Epithelial cell of esophagus (primary cell): ENCODE measurements at regions not wholly inside any gene's neighbourhood (a gene's known extent, or its start where the extent isn't known, plus 50 kb on each side); places are given as distances from the start of the nearest gene placed in this dataset.

Experiments used
- DNase-seq: peaks from one replicate; pipeline ENCODE4 v3.0.0; 2010; ENCODE audit warnings: low read depth
- H3K4me3 ChIP-seq: 2 replicates; pipeline ENCODE4 v1.5.1; 2011; ENCODE audit warnings: mild to moderate bottlenecking, low read length, control low read depth
- TF ChIP-seq, protein P1 (sequence below): IDR thresholded peaks from 2 replicates; pipeline ENCODE4 v1.5.1; 2011; ENCODE audit warnings: low read depth, mild to moderate bottlenecking, low read length, control low read depth, inconsistent platforms; ENCODE audit not compliant: insufficient read depth; ENCODE audit errors: missing control alignments

DNA sequence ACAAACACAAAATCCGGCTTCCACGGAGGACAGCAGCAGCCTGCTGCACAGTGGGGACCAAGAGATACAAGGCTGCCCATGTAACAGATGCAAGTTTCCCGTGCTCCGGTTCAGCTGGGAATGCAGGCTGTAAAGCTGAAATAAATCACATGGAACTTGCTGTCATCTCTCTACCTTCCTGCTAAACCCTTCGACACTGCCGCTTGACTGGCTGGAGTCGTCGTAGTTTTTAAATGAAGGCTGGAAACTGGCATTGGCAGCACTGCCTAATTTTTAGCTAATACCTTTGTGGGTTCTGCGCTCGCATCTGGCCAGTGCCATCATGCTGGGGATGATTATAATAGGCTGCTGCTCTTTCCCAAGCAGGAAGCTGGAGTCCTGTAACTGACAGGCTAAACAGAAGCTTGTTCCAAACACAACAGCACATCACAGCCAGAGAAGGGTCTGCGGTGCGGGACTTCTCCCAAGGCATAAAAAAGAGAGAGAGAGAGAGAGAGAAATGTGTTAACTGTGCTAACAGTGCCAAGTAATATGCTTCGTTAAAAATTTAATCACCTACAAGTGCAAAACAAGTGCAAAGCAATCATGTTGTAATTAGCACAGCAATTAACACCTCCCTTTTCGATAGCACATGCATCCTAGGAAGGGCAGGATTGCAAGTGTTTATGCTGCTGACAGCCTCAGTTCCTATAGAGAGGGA, 146.1 kb downstream of the TFAP2A start:
- no peak for DNase-seq
- no peak overlapping the region for H3K4me3 ChIP-seq
- TF ChIP-seq, protein P1, sequence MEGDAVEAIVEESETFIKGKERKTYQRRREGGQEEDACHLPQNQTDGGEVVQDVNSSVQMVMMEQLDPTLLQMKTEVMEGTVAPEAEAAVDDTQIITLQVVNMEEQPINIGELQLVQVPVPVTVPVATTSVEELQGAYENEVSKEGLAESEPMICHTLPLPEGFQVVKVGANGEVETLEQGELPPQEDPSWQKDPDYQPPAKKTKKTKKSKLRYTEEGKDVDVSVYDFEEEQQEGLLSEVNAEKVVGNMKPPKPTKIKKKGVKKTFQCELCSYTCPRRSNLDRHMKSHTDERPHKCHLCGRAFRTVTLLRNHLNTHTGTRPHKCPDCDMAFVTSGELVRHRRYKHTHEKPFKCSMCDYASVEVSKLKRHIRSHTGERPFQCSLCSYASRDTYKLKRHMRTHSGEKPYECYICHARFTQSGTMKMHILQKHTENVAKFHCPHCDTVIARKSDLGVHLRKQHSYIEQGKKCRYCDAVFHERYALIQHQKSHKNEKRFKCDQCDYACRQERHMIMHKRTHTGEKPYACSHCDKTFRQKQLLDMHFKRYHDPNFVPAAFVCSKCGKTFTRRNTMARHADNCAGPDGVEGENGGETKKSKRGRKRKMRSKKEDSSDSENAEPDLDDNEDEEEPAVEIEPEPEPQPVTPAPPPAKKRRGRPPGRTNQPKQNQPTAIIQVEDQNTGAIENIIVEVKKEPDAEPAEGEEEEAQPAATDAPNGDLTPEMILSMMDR = no peak

DNA sequence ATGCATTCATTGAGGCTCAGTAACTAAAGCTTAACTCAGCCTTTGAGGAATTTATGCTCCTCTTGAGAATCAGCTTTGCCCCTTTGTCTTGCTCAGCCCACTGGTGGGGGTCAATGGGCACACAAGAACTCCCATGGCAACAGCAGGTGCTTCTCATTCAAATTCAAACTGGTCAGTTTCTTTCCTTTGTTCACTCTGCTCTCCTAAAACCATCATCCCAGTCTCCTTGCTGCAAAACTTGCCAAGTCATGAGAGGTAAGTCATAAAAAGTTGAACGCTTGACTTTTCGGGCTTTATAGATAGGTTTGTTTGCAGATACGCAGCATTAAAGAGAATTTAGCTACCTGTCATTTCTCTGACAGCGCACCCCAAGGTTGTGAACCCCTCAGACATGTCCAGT, 146.8 kb downstream of the TFAP2A start:
- no peak for DNase-seq
- H3K4me3 ChIP-seq = no peak overlapping the region
- TF ChIP-seq, protein P1 = no peak

GRCh38 chr6:10266462-10266861, 148.4 kb downstream of the TFAP2A start:
- H3K4me3 ChIP-seq = no peak overlapping the region
- no peak for DNase-seq
- TF ChIP-seq, protein P1 = no peak

GRCh38 chr6:10266061-10266460, 148.8 kb downstream of the TFAP2A start:
- no peak overlapping the region for H3K4me3 ChIP-seq
- DNase-seq = peak; percentile 84
- TF ChIP-seq, protein P1 = no peak

DNA sequence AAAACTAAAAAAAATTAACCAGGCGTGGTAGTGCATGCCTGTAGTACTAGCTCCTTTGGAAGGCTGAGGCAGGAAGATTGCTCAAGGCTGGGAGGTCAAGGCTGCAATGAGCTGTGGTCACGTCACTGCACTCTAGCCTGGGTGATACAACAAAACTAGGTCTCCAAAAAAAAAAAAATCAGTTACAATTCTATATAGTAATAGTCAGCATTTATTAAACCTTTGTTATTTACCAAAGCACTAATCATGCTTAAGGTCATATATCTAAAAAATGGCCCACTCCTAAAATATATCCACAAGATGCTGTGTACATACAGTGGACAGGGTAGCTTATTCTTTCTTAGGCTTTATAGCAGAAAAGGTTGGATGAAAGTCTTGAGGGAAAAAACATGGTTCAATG, 152.4 kb downstream of the TFAP2A start:
- H3K4me3 ChIP-seq = no peak overlapping the region
- no peak for DNase-seq
- TF ChIP-seq, protein P1 = no peak

- DNase-seq = no peak
- no peak overlapping the region for H3K4me3 ChIP-seq
- TF ChIP-seq, protein P1 = no peak
These were observed 155.2 kb downstream of the TFAP2A start for GRCh38 chr6:10259671-10260070.

DNA sequence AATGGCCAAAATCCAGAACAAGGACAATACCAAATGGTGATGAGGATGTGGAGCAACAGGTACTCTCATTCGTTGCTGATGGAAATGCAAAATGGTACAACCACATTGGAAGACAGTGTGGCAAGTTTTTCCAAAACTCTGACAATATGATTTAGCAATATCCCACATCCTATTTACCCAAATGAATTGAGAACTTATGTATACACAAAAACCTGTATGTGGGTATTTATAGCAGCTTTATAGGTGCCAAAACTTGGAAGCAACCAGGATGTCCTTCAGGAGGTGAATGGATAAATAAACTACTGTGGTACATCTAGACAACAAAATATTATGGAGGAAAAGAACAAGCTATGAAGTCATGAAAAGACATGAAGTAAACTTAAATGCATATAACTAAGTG, 156.5 kb downstream of the TFAP2A start:
- TF ChIP-seq, protein P1 = no peak
- H3K4me3 ChIP-seq = no peak overlapping the region
- no peak for DNase-seq
